ENCODE measurements at regions not wholly inside any gene's neighbourhood (a gene's known extent, or its start where the extent isn't known, plus 50 kb on each side); places are given as distances from the start of the nearest gene placed in this dataset.
"Not testable (repeated sequence)": the region's sequence is repeated elsewhere in the genome, so short reads cannot be mapped to it uniquely, and the experiment has no call there.

DNA sequence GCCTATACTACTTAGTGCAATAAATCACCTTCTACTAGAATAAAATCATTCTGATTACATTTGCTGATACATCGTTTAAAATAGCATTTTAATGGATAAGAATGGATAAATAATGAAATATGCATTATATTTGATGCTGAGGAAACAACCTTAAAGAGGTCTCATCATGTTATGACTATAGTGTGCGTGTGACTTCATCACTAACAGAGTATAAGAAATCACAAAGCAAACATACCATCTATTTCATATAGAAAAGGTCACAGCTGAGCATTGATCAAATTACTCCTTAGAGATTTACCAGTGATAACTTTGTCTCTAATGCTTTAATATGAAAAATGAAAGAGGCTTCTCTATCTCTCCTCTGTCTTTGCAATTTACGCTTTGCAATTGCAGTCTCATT lies 1620.3 kb upstream of the SLC10A2 start:
- in situ Hi-C loops (cut with MboI; ENCODE audit: low sequenced_read_pairs), result no loop called here

DNA sequence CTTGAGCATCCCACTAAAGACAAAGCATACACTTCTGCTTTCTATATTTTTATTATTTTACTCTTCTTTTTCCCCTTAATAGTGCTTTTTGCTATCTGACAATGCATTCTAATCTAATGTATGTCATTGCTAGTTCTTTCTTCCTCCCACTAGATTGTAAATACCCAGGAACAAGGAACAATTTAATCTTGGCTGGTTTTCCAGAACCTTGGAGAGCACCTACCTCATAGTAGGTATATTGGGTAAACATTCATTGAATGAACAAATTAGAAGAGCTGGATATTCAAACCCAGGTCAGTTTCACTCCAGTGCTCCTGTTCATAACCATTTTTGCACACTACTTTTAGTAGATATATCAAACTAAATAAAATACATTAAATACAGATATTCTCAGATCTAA lies 1617.6 kb upstream of the SLC10A2 start:
- in situ Hi-C loops (cut with MboI; ENCODE audit: low sequenced_read_pairs), result no loop called here

DNA sequence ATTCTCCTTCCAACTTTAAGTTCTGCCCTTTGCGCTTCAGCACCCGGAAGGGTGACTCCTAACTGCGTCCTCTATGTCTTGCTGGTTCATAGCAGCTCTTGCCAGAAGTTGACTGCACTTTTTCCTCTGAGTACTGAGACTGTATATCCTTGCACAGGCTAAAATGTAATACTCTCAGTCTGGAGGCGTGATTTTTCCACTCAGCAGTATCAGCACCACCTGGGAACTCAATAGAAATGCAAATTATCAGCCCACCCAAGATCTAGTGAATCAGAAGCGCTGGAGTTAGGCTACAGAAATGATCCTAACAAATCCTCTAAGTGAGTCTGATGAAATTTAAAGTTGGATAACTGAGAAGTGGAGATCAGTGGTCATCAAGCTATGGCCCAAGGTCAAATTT lies 1611.9 kb upstream of the SLC10A2 start:
- in situ Hi-C loops (cut with MboI; ENCODE audit: low sequenced_read_pairs), result no loop called here

DNA sequence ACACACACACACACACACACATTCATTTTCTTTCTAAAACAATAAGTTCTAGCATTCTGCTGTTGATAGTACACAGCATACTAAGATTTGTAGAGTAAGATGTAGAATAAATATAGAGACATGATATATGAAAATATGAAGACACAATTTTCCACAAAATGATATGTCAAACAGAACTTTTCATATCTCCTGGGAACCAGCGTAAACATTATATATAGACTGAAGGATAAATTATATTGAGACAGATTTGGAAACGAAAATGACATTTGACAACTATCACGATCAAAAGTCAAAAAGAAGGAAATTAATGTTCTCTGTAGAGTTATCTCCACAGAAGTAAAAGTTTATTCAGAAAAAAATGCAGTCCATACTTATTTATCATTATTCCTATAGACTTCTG lies 1605.7 kb upstream of the SLC10A2 start:
- in situ Hi-C loops (cut with MboI; ENCODE audit: low sequenced_read_pairs), result no loop called here

DNA sequence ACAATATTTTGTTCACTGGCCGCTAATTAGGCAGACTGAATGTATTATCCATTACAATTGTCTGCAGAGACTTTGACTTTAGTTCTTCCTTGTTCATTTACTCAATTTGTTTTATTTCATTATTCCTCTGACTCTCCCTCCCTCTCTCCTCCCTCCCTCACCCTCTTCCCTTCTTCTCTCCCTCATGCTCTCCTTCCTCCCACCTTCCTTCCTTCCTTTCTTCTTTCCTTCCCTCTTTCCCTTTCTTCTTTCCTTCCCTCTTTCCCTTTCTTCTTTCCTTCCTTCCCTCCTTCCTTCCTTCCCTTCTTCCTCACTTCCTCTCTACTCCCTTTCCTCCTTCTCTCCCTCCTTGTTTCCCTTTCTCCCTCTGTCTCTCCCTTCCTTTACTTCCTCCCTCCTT lies 1591.0 kb upstream of the SLC10A2 start:
- in situ Hi-C loops (cut with MboI; ENCODE audit: low sequenced_read_pairs), result no loop called here

DNA sequence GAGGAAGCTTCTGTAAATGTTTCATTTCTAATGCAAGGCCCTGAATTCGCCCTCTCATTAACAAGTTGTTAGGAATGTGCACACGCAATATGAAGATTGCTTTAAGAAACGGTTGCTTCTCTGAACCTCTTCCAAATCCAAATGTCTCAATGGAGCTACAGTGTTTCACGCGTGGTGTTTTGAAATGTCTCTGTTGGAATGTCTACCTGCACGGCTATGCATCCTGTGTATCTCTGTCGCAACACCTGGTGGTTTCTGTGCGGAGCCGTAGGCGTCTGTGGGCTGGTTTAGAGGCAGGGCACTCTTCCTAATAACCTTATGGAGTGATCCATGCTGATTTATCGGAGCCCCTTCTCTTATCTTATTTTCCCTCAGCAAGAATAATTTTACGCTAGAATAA lies 1584.2 kb upstream of the SLC10A2 start:
- in situ Hi-C loops (cut with MboI; ENCODE audit: low sequenced_read_pairs), result no loop called here

DNA sequence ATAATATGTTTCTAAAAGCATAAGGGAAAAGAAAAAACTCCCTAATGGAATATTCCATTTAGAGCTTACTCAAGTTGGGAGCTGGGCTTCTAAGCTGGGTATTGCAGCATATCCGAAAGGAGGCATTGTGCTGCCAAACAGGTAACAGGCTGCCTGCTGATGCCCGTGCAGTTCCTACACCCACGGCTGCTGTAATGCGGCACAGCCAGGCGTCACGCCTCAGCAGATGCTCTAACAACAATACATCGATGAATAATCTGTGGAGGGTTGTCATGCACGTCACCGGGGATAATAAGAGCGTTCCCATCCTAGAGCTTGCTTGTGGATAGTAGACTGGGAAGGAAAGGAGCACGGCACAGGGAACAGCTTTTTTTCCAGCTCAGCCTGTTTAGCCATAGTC lies 1582.1 kb upstream of the SLC10A2 start:
- in situ Hi-C loops (cut with MboI; ENCODE audit: low sequenced_read_pairs), result no loop called here

DNA sequence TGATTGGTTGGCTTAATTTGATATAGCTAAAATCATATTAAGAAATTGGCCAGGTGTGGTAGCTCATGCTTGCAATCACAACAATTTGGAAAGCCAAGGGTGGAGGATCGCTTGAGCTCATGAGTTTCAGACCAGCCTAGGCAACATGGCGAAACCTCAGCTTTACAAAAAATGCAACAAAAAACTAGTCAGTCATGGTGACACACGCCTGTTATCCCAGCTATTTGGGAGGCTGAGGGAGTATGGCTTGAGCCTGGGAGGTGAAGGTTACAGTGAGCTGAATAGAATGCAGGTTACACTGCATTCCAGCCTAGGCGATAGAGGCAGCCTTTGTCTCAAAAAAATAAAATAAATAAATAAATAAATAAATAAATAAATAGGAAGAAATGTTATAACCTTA lies 1579.6 kb upstream of the SLC10A2 start:
- in situ Hi-C loops (cut with MboI; ENCODE audit: low sequenced_read_pairs), result no loop called here

DNA sequence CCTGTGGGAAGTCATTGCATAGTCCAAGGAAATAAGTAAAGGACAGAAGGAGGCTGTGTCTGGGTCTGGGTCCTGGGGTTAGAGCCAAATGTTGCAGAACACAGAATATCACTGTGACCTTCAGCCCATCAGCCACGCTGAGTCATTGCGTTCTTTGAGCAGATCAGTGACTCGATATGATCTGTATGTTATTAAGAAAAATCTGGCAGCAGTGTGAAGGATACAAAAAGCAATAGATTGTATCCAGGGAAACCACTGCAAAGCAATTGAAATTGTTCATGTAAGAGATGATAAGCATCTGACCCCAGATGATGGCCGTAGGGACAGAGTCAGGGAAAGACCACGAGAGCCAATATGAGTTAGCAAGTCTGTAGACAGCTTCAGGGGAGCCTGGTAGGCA lies 1575.1 kb upstream of the SLC10A2 start:
- in situ Hi-C loops (cut with MboI; ENCODE audit: low sequenced_read_pairs), result no loop called here

DNA sequence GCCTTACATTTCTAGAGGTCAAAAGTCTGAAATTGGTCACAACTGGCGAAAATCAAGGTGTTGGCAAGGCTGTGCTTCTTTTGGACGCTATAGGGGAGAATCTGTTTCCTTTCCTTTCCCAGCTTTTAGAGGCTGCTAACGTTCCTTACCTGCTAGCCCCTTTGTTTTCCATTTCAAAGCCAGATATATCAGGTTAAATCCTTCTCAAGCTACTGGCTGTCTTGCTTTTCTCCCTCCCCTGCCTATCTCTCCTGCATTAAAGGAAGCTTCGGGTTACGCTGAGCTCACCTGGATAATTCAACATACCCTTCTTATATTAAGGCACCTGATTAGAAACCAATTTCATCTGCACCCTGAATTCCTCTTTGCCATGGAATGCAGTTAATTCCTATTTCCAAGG lies 1569.7 kb upstream of the SLC10A2 start:
- in situ Hi-C loops (cut with MboI; ENCODE audit: low sequenced_read_pairs), result no loop called here

DNA sequence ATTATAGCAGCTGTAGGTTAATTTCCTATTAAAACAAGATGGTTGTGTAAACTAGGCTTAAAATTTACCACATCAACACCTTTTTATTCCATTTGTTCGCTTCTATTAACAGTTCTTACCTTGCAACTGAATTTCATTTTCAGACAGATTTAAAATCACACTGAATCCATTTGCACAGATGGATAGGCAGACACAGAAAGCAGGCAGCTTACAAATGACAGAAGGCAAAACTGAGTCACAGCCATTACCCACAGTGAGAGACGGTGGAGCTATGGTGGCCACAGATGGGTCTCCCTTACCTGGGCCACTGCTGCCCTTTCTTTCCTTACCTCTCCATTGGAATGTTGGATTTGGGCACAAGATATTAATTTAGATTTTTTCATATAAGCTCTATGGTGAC lies 1567.8 kb upstream of the SLC10A2 start:
- in situ Hi-C loops (cut with MboI; ENCODE audit: low sequenced_read_pairs), result no loop called here

DNA sequence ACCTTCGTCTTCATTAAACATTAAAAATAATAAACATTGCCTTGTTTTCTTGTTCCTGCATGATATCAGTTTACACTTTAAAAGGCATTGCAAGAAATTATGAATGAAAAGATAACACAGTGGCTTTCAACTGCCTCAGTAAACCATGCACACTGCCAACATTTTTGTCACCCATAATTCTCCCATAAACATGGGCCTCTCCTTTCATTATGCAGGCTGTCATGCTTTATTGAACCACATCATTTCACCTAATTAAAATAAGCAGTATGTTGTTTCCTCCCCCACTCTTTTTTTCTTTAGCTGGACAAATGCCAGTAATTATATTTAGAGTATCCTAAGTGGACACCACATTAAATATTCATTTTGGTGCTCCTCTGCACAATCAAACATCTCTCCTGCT lies 1566.5 kb upstream of the SLC10A2 start:
- in situ Hi-C loops (cut with MboI; ENCODE audit: low sequenced_read_pairs), result no loop called here

DNA sequence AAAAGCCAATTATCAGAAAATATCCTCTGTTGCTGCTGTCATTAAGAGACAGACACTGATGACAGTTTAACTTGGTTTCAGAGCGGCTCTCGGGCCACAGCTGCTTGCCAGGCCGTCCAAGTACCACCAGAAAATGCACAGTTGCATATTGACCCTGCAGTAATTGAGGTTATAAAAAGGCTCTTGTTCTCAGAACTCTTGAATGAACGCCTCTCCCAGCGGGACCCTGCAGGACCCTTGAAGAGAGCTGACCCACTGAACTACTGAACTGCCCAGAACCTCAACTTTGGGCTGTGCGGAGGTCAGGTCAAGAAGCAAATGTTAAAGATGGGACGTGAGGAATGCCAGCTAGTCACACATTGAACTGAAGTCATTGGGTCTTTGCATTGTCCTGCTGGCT lies 1559.0 kb upstream of the SLC10A2 start:
- in situ Hi-C loops (cut with MboI; ENCODE audit: low sequenced_read_pairs), result no loop called here

DNA sequence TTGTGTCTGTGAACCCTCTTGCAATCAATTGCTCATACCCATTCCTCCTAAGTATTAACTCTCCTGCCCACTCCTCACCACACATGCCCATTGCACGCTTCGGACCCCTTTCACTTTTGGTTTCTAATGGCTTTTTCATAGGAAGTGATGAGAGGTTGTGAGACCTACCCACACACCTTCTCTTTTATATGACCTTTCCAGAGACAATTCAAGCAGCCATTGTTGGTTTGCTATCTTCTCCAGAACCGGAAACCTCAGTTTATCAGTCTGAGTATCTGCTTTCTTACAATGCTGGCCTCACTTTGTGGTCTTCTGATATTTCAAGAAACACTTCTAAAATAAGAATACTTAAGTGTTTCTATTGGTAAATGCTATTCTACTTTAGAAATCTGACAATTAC lies 1550.8 kb upstream of the SLC10A2 start:
- in situ Hi-C loops (cut with MboI; ENCODE audit: low sequenced_read_pairs), result no loop called here

DNA sequence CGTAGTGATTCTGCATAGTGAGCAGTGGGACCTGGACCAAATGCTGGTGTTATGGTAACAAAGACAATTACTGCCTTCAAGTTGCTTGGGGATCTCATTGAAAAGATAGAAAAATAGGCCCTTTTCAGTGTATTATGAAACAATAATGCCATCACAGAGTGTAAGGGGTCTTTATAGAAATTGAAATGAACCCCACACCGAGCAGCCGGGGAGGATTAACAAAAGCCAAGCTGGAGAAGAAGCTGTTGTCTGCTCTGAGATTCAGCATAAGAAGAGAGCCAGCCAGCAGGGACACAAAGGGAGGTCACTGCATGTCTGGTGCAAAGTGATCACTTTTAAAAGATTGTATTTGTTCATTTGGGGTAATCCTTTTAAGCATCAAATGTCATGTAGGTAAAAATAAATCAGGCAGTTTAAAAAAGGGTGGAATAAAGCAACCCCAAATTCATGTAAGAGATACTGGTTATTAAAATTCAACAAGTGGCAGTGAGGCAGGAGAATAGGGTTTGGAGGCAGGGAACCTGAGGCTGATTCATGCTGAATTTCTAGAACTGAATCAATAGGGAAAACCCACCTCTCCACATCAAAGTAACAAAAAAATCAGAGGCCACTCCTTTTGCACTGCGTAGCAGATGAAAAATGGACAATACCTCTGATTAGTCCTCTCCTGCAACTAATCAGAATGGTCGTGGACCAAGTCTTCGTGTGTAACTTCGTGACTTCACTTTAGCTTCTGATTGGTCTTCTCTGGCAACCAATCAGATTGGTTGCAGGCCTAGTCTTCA lies 1548.3 kb upstream of the SLC10A2 start:
- in situ Hi-C loops (cut with MboI; ENCODE audit: low sequenced_read_pairs), result no loop called here

DNA sequence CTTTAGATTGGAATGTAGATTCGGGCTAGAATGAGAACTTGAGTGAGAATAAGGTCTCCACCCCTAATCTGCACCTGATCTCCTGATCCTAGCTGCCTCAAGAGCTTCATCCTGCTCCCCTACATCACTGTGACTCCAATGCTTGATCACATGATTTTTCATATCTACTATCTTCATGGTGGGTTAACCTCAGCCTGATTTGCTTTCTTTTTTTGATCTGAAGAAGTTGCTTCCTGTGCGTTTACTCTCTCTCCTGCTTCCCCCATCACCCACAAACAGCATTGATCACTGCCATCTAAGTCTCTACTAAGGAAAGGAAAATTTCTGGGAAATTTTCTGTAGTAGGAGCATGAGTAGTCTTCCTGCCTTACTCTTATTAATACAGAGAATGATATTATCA lies 1542.1 kb upstream of the SLC10A2 start:
- in situ Hi-C loops (cut with MboI; ENCODE audit: low sequenced_read_pairs), result no loop called here

DNA sequence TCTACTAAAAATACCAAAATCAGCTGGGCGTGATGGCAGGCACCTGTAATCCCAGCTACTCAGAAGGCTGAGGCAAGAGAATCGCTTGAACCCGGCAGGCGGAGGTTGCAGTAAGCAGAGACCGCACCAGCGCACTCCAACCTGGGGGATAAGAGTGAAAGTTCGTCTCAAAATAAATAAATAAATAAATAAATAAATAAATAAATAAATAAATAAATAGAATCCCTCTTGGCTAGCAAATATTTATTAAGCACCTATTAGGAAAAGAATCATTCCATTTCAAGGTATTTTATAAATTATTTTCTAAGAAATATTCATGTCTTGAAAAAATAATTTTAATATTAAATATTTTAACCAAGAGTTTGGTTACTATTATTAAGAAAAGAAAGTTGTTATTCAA lies 1539.2 kb upstream of the SLC10A2 start:
- in situ Hi-C loops (cut with MboI; ENCODE audit: low sequenced_read_pairs), result not testable (repeated sequence)

DNA sequence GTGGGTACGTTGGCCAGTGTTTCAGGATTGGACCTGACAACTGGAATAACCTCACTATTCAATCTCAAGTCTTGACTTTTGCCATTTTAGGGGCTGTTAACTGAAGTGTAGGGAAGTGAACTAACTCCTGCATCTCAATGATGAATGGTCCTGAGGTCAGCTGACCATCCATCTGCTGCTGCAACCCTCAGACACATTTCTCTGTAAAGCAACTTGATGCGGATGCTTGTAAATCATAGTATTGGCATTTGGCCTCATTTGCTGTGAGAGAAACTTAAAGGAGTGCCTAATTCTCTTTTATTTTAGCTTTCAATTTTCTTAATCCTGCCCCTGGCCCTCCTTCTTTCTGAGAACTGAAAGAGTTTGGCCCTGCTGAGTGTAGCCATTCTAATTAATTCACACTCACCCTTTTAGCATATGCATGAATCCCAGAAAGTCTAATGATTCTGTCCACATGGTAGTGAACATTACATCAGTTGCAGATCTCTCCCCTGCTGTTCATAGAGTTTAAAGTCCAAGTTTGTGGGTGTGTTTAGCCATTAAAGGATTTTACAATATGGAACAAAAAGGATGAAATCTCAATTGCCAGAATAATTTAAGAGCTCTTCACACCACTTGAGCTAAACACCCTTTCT lies 1531.4 kb upstream of the SLC10A2 start:
- in situ Hi-C loops (cut with MboI; ENCODE audit: low sequenced_read_pairs), result no loop called here

DNA sequence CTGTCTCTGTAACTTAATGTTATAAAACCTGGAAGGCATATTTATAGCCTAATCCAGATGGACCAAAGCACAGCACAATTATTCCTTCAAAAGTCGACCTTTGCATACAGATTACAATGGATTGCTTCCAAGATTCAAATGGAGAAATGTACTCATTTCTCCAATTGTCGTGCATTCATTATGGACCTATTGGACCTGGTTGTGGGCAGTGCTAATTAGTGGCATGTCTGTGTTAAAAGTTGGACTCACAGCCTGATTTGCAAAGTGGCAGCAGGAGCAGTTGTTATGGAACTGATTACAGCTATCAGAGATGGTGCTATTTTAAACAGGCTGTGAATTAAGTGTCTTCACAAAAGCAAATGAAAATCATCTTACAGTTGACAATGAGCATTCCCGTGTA lies 1529.3 kb upstream of the SLC10A2 start:
- in situ Hi-C loops (cut with MboI; ENCODE audit: low sequenced_read_pairs), result no loop called here

DNA sequence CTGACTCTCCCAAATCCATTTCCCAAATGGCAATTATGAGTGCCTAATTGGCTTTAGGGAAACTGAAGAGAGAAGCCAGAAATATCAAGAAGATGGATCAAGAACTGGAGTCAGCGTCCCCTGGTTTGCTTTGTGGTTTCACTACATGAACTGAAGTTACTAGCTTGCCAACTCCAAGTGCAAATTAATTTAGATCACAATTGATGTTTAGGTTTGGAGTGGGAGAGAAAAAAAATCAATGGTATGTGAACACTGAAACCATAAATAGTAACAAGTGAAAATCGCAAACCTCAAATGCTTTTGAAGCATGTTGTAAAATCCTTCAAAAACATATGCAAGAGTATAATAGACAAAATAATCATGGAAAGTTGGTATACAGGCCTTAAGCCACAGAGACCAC lies 1528.6 kb upstream of the SLC10A2 start:
- in situ Hi-C loops (cut with MboI; ENCODE audit: low sequenced_read_pairs), result no loop called here

DNA sequence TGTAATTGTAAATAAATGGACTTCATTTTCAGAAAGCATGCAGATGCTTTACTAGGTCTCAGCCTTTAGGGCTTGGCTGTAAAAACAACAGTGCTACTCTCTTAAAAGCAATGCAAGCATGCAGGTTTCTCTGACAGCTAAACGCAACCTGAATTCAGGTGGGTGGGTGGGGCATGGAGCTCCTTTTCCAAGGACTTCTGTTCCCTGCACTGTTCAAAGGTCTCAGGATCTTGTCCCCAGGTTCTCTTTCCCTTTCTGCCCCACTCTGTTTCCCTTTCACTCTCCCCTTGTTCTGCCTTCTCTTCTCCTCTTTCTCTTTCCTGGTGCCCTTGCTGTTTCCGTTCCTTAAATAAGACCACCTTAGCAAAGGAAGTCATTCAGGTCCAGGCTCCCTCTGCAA lies 1527.5 kb upstream of the SLC10A2 start:
- in situ Hi-C loops (cut with MboI; ENCODE audit: low sequenced_read_pairs), result no loop called here

DNA sequence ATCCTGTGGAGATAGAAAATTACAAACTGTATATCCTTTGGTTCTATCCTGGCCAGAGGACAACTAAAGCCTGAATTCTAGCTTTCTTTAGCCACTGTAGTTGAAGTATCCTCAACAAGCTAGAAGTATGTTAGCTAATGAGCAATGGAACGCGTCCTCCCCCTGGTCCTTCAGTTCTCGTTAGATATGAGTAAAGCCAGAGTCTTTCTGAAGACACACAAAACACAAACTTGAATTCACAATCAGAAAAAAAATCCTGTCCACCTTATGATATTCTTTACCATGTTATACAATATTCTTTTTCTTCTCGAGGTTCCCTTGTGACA lies 1527.0 kb upstream of the SLC10A2 start:
- in situ Hi-C loops (cut with MboI; ENCODE audit: low sequenced_read_pairs), result no loop called here

Measured in HL-60/S4 (cell line).